ENCODE measurements at regions not wholly inside any gene's neighbourhood (a gene's known extent, or its start where the extent isn't known, plus 50 kb on each side); places are given as distances from the start of the nearest gene placed in this dataset.

GRCh38 chr18:10249270-10249669 is 205.2 kb upstream of the APCDD1 start:
- TF ChIP-seq POLR2A (IDR thresholded peaks at IDR 0.05; ENCODE audit: low read length) = no peak
- TF ChIP-seq GATA1 (IDR thresholded peaks at IDR 0.05; ENCODE audit: low read depth, low read length) = no peak

Measured in erythroblast (primary cell).